AG04450 (cell line): ENCODE measurements at regions not wholly inside any gene's neighbourhood (a gene's known extent, or its start where the extent isn't known, plus 50 kb on each side); places are given as distances from the start of the nearest gene placed in this dataset.
A peak's percentile ranks its signal among the peaks of the same experiment; 100 is the strongest.

Experiments used
- CTCF ChIA-PET: fragments of 300-600, 350-600 bp; formaldehyde crosslinking; extraction: SDS; loops from one replicate; lab custom pipeline; 2022; ENCODE audit warnings: antibody characterized with exemption, inconsistent platforms; lab: Charles Lee
- POLR2A ChIA-PET: fragments of 350-600 bp; formaldehyde crosslinking; extraction: SDS; loops from one replicate; lab custom pipeline; 2021; ENCODE audit warnings: antibody characterized with exemption, inconsistent platforms; lab: Yijun Ruan, JAX
- DNase-seq: peaks from one replicate; pipeline ENCODE4 v3.0.0-alpha.2; 2011; ENCODE audit warnings: low read depth, low spot score
- H3K27ac ChIP-seq: one replicate; pipeline ENCODE4 v1.5.1; 2012; ENCODE audit warnings: low read depth, low read length, control low read depth
- H3K27me3 ChIP-seq: one replicate; pipeline ENCODE4 v1.6.0; 2012; ENCODE audit warnings: low read length; ENCODE audit not compliant: control insufficient read depth, insufficient read depth
- H3K4me3 ChIP-seq: 2 replicates; pipeline ENCODE4 v1.5.1; 2011; ENCODE audit warnings: mild to moderate bottlenecking, low read depth, low read length, control low read depth
- H3K9me3 ChIP-seq: 2 replicates; pipeline ENCODE4 v1.5.1; 2012; ENCODE audit warnings: low read length; ENCODE audit not compliant: control insufficient read depth, insufficient read depth
- CTCF ChIP-seq: IDR thresholded peaks from 2 replicates; pipeline ENCODE4 v1.5.1; 2011; ENCODE audit warnings: low read depth, low read length, control low read depth, inconsistent platforms

GRCh38 chr20:1810572-1810925, 84.7 kb upstream of the SIRPA start:
- Histone ChIP-seq H3K27me3 (no peaks in the 10 kb centered on the region), H3K9me3 (no peaks in the 10 kb centered on the region), H3K27ac (peak overlapping the region; percentile 80), H3K4me3 (no peak overlapping the region)
- POLR2A ChIA-PET, result interaction anchor here (1.7 kb wide), 1 partner anchor 34 kb away, joined by 6 read pairs; no protein-coding TSS in a partner anchor
- CTCF ChIA-PET, result interaction anchor here (1.3 to 4.9 kb wide), 3 partner anchors 9 to 711 kb away, joined by 4 to 27 read pairs (median 26); no protein-coding TSS in a partner anchor
- no peak for TF ChIP-seq CTCF
- no peak for DNase-seq

GRCh38 chr20:1809611-1810510, 85.3 kb upstream of the SIRPA start:
- Histone ChIP-seq H3K9me3 (no peaks in the 10 kb centered on the region), H3K4me3 (no peak overlapping the region), H3K27me3 (no peaks in the 10 kb centered on the region), H3K27ac (peak overlapping the region; percentile 80)
- CTCF ChIA-PET, result interaction anchor here (1.0 to 4.9 kb wide), 6 partner anchors 9 to 712 kb away, joined by 3 to 27 read pairs (median 8); no protein-coding TSS in a partner anchor
- DNase-seq, result no peak
- TF ChIP-seq CTCF, result no peak
- POLR2A ChIA-PET, result interaction anchor here (0.6 to 1.7 kb wide), 2 partner anchors 33 to 35 kb away, joined by 4 to 6 read pairs; no protein-coding TSS in a partner anchor

- ChIA-PET CTCF (interaction anchor here (1.0 to 1.7 kb wide), 4 partner anchors 9 to 197 kb away, joined by 3 to 11 read pairs (median 8); no protein-coding TSS in a partner anchor), POLR2A (interaction anchor here (0.6 to 1.7 kb wide), 2 partner anchors 32 to 36 kb away, joined by 3 to 6 read pairs; no protein-coding TSS in a partner anchor)
- Histone ChIP-seq H3K27me3 (no peaks in the 10 kb centered on the region), H3K27ac (peak overlapping the region; percentile 80), H3K9me3 (no peaks in the 10 kb centered on the region), H3K4me3 (no peak overlapping the region)
- TF ChIP-seq CTCF, result no peak
- DNase-seq, result no peak
Measured at GRCh38 chr20:1809131-1809572, 86.1 kb upstream of the SIRPA start.

DNA sequence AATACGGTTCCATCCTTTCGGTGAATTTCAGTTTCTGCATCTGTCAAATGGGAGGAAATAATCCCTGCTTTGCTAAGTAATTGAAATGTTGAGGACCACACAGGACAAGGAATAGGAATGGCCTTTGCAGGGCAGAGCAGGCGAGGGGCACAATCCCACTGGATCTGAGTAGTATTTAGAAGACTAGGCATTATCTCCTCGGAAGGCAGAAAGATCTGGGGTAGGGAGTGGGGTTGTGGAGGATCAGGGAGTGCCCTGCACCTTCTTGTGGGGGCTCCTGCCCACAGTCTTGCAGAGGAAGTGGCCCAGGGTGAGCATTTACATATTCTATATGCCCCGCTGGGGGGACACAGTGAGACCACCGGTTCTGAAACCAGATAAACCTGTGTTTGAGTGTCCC, 87.1 kb upstream of the SIRPA start:
- Histone ChIP-seq H3K27me3 (no peaks in the 10 kb centered on the region), H3K27ac (no peak overlapping the region), H3K9me3 (no peaks in the 10 kb centered on the region), H3K4me3 (no peak overlapping the region)
- DNase-seq, result no peak
- TF ChIP-seq CTCF, result no peak
- ChIA-PET CTCF (interaction anchor here (1.5 kb wide), 1 partner anchor 8 kb away, joined by 11 read pairs; no protein-coding TSS in a partner anchor), POLR2A (no interaction called here)

DNA sequence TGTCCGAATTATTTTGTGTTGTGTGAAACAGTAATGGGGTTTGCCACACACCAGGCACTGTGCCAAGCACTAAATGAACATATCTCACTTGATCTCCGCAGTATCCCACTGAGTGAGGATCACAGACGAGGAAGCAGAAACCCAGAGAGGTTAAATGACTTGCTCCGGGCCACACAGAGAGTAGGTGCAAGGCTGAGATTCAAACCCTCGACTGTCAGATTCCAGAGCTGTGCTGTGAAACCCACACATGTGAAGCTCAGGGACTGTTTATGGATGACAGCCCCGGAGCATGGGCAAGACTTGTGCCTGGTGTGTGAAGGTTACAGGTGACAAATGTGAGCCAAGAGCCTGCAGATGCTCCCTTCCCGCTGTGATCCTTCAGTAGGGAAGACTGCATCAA, 87.8 kb upstream of the SIRPA start:
- no peak for DNase-seq
- ChIA-PET POLR2A (no interaction called here), CTCF (no interaction called here)
- Histone ChIP-seq H3K4me3 (no peak overlapping the region), H3K9me3 (no peaks in the 10 kb centered on the region), H3K27me3 (no peaks in the 10 kb centered on the region), H3K27ac (no peak overlapping the region)
- TF ChIP-seq CTCF, result no peak
